GM19238 (cell line): ENCODE measurements at regions not wholly inside any gene's neighbourhood (a gene's known extent, or its start where the extent isn't known, plus 50 kb on each side); places are given as distances from the start of the nearest gene placed in this dataset.
"Not testable (repeated sequence)": the region's sequence is repeated elsewhere in the genome, so short reads cannot be mapped to it uniquely, and the experiment has no call there.

Experiments used
- DNase-seq: peaks from one replicate; pipeline ENCODE4 v3.0.0; 2011; ENCODE audit warnings: low spot score; ENCODE audit not compliant: insufficient read length

GRCh38 chr7:35970458-35970857, 169.6 kb downstream of the SEPTIN7 start:
- DNase-seq: no peak

GRCh38 chr7:35971133-35971891, 170.5 kb downstream of the SEPTIN7 start:
- DNase-seq: no peak

- DNase-seq: no peak
Observed at GRCh38 chr7:35975851-35976454, 175.1 kb downstream of the SEPTIN7 start.

- not testable (repeated sequence) for DNase-seq
Observed at GRCh38 chr7:35978816-35979640, 174.0 kb upstream of the EEPD1 start.

DNA sequence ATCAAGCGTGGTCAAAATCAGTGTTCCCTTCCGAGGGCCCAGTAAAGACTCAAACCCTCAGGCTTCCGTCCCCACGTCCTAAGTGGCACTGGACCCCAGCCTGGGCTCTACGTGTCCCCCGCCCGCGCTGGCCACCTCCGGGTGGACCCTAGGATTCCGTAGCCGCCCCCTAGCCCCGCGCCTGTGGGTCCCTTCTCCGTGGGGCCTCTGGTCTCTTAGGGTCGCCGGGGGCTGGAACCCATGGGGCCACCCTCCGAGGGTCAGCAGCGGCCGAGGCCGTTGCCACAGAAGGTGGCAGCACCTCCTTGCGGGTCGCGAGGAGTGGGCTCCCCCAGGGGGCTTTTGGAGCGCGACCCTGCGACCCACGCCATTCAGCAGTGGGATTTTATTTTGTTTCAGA, 170.5 kb upstream of the EEPD1 start:
- DNase-seq: no peak

DNA sequence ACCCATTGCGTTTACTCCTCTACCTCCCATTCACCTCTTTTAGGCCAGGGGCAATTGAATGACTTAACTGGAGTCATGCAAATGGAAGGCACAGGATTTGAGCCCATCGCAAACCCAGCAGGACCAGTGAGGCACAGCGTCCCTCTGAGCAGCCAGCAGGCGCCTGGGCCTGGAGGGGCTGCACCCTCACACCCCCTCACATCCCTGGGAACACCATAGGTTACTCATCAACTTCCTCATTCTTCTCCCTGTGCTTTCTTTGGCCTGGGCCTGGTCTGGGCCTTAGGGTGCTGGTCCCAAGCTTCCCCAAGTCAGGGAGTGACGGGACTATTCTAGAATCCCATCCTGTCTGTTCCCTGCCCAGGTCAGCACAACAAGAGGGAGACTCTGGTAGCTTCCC, 169.4 kb upstream of the EEPD1 start:
- DNase-seq: no peak

- DNase-seq: peak; percentile 53
Observed at GRCh38 chr7:35985126-35985754, 167.8 kb upstream of the EEPD1 start.

DNA sequence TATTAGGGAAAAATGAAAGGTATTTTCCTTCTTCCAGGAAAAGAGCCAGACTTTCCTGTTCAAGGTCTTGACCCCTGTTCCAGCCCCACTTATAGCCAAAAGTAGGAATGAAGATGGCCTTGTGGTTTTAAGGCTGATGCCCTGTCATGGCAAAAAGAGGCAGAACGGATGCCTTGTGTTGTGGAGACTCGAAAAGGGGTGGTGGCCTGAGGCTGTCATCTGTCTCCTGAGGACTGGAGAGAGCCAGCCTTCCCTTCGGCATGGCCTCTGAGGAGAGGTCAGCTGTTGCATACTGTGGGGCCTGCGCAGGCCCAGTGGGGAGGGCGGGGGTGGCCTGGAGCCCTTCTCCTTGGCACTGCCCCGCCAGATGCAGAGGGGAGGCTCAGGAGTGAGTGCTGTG, 166.0 kb upstream of the EEPD1 start:
- DNase-seq: no peak

DNA sequence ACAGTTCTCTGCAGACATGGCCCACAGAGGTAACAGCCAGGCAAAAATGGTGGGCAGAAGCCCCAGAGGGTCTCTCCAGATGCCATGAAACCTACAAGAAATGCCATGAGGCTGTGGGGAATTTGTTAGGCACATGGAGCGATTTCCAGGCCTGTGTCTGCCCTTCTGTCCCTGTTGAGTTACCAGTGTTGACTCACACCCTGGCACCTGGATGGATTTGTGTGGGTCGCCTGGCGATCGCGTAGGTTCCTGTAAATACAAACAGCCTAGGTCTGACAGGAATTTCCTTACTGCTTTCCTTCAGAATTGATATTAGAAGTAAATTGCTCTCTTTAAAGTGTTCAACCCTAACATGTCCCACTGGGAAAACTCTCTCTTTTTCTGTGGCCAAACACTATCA, 164.9 kb upstream of the EEPD1 start:
- no peak for DNase-seq

- no peak for DNase-seq
Observed at GRCh38 chr7:35988818-35989217, 164.2 kb upstream of the EEPD1 start.

DNA sequence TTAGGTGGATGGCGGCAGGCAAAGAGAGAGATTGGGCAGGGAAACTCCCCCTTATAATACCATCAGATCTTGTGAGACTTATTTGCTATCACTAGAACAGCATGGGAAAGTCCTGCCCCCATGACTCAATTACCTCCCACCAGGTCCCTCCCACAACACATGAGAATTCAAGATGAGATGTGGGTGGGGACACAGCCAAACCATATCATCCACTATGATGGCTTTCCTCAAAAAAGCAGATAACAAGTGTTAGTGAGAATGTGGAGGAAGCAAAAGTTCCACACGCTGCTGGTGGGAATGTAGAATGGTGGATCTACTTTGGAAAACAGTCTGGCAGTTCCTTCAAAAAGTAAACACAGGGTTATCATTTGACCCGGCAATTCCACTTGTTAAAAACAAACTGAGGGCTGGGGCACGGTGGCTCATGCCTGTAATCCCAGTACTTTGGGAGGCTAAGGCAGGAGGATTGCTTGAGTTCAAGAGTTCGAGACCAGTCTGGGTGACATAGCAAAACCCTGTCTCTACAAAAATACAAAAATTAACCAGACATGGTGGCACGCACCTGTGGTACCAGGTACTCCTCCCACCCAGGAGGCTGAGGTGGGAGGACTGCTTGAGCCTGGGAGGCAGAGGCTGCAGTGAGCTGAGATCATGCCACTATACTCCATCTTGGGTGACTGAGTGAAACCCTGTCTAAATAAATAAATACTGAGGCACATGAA, 161.4 kb upstream of the EEPD1 start:
- DNase-seq: no peak

GRCh38 chr7:35992436-35992835, 160.6 kb upstream of the EEPD1 start:
- no peak for DNase-seq

DNA sequence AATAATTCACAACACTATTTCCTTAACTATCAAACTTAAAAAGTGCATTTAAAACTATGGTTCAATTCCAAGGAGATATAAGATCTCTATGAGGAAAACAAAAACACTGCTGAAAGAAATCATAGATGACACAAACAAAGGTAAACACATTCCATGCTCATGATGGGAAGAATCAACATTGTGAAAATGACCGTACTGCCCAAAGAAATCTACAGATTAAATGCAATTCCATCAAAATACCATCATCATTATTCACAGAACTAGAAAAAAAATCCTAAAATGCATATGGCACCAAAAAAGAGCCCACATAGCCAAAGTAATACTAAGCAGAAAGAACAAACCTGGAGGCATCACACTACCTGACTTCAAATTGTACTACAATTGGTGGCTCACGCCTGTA, 159.9 kb upstream of the EEPD1 start:
- no peak for DNase-seq

DNA sequence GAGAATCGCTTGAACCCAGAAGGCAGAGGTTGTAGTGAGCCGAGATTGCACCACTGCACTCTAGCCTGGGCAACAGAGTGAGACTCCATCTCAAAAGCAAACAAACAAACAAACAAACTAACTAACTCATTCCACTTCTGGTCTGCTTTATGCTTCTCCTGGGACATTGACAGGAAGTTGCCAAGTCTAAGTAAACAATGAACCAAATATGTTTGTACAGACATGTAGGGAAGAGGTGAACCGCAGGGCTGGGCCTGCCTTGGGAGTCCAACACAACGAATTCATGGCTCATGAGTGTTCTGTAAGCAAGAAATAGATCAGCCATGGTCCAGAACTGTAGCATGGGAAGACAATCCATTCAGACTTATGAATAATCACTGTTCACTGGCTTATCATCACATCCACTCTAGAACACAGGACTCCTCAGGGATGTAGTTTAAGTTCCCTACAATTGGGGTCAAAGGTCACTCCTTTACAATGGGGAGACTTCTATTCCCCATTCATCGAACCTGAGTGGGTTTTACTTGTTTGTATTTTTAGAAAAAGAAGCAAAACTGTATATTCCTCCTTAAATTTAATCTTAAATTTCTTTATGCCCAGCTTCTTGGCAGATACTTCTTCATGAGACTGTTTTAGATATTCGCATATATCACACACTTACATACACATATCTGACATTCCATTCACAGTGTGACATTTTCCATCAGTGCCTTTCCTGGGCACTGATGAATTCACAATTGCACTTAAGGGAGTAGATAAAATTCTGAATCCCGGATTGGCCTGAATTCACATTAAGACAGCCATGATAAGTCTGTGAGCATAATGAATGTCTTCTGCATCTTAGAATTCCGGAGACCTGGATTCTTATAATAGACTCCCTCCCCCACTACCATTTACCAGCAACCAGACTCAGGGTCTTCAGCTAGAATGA, 159.1 kb upstream of the EEPD1 start:
- no peak for DNase-seq

DNA sequence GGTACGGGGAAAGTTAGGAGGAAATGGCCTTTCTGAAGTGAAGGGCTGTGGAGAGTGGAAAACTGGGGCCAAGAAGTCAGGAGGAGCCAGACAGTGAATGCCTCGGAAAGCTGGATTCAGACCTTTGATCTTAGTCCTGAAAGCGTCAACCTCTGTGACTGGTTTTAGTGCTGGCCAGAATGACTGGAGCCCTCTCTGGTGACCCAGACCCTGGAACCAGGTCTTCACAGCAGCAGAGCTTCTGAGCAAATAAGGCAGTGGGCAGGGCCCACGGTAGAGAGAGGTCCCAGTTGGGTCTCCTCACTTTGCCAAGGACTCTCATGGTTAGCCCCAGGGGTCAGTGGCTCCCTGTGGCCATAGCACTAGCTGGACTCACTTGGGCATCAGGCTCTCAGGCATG, 157.7 kb upstream of the EEPD1 start:
- DNase-seq: no peak

DNA sequence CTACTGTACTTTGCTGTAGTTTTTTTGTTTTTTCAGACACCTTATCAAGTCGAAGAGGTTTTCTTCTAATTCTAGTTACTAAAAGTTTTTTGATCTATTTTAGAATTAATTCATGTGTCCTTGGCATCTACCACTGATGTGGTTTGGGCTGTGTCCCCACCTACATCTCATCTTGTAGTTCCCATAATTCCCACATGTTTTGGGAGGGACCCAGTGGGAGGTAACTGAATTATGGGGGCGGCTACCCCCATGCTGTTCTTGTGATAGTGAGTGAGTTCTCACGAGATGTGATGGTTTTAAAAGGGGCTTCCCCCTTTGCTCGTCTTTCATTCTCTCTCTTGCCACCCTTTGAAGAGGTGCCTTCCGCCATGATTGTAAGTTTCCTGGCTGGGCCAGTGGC, 154.6 kb upstream of the EEPD1 start:
- no peak for DNase-seq

DNA sequence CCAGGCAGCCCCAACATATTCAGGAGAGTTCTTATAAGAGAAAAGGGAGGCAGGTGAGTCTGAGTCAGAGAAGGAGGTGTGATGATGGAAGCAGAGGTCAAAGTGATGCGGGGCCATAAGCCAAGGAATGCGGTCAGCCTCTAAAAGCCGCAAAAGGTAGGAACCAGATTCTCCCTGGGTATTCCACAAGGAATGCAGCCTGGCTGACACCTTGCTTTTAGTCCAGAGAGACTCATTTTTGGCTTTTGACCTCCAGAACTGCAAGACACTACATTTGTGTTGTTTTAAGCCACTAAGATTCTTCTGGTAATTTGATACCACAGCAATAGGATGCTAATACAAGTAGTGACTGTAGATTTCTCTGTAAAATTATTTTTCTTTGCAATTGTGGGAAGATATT, 151.5 kb upstream of the EEPD1 start:
- no peak for DNase-seq

- no peak for DNase-seq
Observed at GRCh38 chr7:36002900-36003299, 150.2 kb upstream of the EEPD1 start.

DNA sequence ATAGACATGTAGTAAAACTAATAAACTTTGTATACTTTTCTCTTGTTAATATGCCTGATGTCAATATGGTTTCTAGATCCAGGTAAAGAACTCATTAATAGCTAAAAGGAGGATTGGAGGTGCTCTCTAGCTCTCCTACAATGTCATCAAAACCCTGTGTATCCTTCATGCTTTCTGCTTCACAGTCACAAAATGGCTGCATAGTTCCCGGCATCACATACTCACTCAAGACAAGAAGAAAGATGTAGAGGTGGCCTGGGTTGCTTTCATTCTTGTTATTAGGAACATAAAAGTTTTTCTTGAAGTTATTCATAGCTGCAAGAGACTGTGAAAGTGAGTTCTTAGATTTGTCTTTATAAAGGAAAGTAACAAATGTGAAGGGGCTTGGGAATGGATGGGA, 149.7 kb upstream of the EEPD1 start:
- DNase-seq: no peak

DNA sequence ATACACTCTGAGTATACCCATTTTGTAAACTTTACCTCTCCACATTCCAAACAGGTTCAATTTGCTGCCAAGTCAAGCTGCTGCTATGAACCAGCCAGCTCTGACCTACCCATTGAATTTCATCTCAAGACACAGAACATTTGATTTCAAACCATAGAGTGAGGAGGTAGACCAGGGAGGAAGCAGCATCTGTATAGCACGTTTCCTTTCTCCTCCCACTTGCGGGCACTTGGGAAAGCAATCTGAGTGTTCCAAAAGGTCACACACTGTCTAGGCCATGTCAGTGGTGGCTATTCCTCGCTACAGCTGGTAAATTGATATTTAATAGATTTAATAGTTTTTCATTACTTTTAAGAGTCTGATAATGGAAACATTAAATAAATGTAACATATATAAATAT, 147.8 kb upstream of the EEPD1 start:
- DNase-seq: no peak
